Cerebellar nuclear complex (tissue), 1 donor: ENCODE measurements at regions not wholly inside any gene's neighbourhood (a gene's known extent, or its start where the extent isn't known, plus 50 kb on each side); places are given as distances from the start of the nearest gene placed in this dataset.

ENCODE experiments used
- DNase-seq, 2 experiments: peaks; one replicate each; lab custom pipeline; 2025; lab: John Stamatoyannopoulos, UW

GRCh38 chr1:193309936-193310475 lies 123.6 kb upstream of the B3GALT2 start:
- no peak for DNase-seq

DNA sequence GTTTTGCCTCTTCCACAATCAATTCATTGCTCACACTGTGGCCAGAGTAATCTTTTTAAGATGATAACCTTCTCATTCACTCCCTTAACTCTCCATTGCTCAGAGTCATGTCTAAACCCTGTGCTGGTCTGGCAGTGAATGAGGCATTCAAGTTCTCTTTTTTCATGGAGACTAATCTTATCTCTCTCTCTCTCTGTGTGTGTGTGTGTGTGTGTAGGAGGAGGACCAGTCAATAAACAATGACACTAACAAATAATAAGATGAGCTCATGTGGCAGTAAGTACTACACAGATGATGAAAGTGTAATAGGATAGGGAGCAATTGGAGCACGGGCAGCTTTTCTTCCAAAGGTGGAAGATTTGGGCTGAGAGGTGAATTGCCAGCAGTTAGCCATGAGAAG lies 122.0 kb upstream of the B3GALT2 start:
- no peak for DNase-seq

DNA sequence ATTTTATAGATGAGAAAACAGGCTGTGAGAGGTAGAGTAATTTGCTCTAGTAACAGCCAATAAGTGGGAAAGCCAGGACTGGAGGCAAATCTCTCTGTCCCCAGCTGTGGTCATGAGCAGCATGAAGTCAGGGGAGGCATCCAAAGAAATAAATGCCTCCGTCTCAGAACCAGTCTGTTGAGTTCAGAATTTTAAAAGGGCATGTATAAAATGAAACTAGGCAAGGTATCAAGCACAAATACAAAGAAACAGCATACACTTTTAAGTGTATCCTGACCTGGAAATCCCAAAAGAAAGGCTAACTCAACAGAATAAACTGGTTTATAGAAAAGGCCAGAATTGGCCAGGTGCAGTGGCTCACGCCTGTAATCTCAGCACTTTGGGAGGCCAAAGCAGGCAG lies 120.0 kb upstream of the B3GALT2 start:
- no peak for DNase-seq
